ENCODE measurements at regions not wholly inside any gene's neighbourhood (a gene's known extent, or its start where the extent isn't known, plus 50 kb on each side); places are given as distances from the start of the nearest gene placed in this dataset.

DNA sequence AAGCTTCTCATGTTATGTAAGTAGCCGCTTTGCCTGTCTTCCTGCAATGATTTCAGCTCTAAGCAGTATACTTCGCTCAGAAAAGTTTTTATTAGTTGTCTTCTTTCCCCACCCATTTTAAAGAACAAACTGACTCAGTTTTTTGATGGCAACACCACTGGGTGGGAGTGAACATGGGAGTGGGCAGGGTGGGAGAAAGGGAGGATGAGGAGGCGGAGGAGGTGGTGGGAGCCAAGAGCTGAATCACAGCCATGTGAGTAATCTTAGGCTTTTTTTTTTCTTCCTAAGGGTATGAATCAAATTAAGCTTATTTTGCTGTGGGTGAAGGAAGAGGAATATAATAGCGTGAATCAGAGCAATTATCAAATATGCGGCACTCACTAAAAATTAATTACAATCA, 574.3 kb upstream of the DIPK2B start:
- no peak for DNase-seq (ENCODE audit: extremely low read depth in 1 of 11, low read depth in 9 of 11, low spot score in 4 of 11)

DNA sequence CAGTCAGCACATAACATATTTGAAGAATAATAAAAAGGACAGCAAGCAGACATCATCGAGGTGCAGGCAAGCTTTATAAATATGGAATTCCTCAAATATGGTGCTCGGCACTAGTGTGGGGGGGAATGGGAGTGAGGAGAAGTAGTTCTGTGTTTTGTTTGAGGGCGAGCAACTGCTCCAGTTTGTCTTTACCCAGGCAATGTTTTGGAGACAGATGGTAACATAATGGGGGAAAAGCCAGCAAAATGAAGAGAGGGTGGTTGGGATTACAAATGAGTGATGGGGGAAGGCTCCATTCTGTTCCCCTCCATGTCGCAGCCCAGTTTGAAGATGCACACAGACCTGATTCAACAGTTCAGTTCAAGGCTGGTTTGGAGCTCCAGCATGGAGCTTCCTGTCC, 572.9 kb upstream of the DIPK2B start:
- DNase-seq (ENCODE audit: extremely low read depth in 1 of 11, low read depth in 9 of 11, low spot score in 4 of 11) = no peak

DNA sequence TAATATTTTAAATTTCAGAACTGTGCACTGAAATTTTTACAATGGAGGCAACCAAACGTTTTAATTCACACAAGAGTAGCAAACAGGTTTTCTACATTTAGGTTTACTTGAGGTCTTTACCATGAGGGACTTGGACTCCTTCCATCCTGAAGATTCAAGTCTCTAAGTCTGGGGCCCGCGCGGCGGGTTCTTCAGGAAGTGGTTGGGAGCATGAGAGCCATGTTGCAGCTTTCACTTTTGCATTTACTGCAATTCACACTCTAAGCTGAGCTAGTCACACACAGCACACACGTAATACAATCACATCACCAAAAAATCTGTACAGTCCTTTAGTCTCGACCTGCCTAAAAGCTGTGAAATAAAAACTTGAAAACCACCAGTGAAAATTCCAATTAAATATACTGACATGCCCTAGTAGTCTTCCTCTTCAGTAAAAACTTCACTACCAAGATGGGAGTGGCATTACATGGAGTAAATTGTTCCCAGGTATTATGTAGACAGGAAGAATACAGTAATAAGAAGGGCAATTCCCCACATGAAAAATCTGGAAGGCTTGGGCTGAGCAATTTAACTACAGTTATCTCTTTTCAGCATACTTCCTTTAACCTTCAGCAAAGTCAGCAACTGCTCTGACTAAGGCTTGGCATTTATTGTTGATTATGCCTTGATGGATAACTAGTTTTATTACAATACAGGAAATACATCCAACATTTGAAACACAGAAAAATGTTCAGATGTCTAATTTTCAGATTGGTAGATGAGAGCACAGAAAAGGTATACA, 571.1 kb upstream of the DIPK2B start:
- no peak for DNase-seq (ENCODE audit: extremely low read depth in 1 of 11, low read depth in 9 of 11, low spot score in 4 of 11)

DNA sequence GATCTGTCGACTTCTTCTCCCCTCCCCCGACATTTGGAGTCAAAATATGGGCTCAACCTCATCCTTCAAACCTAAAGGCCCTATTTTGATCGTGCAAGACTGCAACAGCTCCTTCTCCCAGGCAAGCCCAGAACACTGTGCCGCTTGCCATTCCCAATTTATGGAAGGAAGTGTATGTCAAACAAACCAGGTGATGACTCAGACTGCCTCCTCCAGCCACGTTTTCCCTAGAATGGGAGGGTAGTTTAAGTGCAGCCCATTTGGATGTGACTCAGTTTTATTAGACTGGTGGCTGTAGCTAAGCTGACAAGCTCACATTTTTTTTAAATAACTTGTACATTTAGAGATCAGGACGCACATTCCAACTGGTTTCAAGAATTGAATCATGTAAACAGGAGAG, 570.4 kb upstream of the DIPK2B start:
- no peak for DNase-seq (ENCODE audit: extremely low read depth in 1 of 11, low read depth in 9 of 11, low spot score in 4 of 11)

DNA sequence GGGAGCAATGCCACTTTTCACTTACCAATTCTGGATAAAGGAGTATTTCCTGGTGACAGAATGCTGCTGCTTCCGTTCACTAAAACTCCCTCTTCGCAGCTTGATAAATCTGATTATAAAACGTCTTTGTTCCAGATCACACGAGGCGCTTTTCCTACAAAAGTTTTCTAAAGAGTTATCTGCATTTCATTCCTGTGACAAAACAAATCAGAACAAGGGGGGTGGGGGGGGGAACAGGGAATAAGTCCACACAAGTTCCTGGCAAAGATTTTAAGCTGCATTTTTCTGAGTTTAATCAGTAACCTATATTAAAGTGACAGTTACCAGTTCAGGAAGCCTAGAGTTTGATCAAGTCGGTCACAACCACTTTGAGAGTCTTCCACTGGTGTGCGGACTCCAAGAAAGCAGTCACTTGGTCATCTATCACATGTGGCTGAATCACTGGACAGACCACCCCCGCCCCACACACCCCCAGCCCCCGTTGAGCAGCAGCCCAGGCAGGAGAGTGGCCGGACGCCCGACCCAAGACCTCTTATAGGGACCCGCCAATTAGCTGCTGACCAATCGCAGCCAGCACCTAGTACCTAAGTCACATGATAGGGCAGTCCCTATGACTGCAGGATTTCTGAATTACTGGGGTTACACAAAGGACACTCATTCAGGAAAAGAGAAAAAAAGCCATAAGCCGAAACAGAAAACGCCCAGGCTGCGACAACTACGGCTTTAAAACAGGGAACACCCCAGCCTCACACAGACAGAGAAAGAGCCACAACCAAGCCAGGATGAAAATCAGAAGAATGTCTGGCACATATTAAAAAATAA, 569.3 kb upstream of the DIPK2B start:
- peak in 10 of 11 donors; percentile 46 to 85 (median 71) for DNase-seq (ENCODE audit: extremely low read depth in 1 of 11, low read depth in 9 of 11, low spot score in 4 of 11)

DNA sequence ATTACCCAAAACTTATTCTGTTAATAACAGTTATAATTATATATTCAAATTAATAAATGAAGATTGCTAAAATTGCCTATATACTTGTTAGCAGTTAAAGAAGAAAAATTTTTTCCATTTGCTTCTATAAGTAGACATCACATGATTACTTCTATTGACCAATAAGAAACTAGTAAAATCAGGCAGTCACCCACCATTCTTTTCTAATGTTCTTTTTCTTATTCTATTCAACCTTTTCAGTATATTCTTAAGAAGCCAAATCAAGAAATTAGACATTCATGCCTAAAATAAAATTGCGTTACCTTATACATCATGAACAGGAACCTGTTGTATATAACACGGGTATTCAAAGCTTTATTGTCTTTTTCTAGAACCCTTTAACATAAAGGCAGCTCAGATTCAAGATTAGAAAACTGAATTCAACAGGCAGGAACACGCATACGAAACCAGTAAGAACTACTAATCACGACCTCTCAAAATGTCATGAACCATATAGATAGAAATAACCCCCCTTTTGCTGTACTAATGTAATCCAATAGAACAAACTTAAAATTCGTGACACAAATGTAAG, 568.1 kb upstream of the DIPK2B start:
- DNase-seq (ENCODE audit: extremely low read depth in 1 of 11, low read depth in 9 of 11, low spot score in 4 of 11) = no peak

DNA sequence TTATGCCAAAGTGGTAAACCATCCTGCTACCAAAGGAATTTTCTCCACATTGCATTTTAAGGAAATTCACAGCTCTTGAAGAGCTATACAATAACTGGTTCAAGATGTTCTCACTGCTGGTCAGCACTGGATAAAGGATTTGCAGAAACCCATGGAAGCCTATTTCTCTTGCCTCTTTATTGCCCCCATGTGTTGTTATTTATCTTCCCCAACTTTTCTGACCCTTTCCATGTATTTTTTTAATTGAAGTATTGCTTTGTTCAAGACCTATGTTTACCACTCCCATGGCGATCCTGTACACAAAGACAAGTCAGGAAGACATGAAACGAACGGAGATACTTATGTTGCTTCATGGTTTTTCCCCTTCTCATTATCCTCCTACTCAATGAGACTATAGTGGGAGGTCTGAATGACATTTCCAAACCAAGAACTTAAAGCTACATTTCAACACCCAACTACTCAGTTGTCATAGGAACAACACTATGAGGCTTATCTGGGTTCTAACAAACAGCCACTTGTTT, 566.4 kb upstream of the DIPK2B start:
- DNase-seq (ENCODE audit: extremely low read depth in 1 of 11, low read depth in 9 of 11, low spot score in 4 of 11) = no peak

DNA sequence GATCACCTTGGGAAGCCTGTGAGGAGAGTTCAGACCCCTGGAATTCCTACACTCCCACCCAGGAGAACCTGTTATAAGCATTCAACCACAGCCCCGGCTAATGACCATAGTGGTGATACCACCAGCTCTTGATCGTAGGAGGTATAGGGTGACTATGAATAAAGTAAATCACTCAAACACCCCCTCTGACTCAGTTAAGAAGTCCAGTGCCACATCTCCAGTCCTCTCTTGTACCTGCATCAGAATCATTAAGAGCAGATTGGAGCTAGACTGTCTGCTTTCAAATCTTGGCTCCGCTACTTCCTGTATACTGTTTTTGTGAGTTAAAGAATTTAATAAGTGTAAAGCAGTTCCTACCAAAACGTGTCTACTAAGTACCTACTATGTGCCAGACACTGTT, 565.1 kb upstream of the DIPK2B start:
- no peak for DNase-seq (ENCODE audit: extremely low read depth in 1 of 11, low read depth in 9 of 11, low spot score in 4 of 11)

DNA sequence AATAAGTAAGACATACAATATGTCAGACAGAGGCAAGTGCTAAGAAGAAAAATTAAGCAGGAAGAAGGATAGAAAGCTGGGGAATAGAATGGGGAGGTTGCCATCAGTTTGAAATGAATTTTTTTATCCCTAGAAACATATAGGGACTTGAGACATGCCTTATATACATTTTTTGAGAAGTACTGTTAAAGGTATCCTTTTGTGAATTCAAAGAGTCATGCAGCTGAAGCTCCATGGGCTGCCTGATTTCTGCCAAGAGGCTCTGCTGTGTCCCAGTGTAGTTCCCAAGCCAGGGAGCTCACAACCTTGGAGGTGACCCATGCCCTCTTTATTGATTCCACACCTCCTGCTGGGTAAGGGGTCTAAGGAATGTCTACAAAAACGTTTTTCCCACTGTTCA, 564.6 kb upstream of the DIPK2B start:
- DNase-seq (ENCODE audit: extremely low read depth in 1 of 11, low read depth in 9 of 11, low spot score in 4 of 11) = no peak

DNA sequence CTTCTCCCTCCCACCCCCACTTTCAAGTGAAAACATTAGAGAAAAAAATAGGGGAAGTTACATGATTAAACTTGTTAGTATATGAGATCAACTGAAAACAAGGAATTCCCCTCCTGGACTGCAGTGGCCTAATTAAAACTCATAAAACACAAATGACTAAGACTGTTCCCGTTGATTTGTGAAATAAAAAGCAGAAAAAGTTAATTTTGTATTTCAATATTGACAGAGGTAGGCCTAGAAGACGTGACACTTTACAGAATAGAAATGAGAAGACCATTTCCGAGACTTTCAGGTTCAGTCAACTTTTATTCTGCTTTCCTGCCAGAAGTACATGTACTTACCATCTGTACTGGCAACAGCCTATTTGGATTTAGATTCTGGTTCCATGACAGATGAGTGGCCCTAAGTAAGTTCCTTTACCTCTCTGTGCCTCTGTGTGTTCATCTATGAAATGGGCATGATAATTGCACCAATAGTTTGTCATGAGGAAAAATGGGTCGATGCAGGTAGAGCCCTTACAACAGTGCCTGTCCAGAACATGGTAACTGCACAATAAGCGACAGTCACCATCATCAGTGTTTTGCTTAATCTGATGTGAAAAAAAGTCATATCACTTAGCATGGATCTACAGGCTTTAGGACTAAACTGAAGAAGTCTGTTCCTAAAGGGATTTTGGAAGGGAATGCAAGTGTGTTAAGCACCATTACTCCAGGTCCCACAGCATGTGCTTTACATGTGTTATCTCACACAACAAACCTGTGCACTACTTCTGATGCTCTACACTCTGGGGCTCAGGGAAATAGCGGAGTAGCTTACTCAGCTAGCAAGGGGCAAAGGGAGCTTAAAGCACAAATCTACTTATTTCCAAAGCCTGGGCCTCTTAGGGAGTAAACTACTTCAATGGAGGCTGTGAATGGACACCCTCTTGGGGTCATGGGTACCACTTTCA, 562.3 kb upstream of the DIPK2B start:
- DNase-seq (ENCODE audit: extremely low read depth in 1 of 11, low read depth in 9 of 11, low spot score in 4 of 11) = no peak

DNA sequence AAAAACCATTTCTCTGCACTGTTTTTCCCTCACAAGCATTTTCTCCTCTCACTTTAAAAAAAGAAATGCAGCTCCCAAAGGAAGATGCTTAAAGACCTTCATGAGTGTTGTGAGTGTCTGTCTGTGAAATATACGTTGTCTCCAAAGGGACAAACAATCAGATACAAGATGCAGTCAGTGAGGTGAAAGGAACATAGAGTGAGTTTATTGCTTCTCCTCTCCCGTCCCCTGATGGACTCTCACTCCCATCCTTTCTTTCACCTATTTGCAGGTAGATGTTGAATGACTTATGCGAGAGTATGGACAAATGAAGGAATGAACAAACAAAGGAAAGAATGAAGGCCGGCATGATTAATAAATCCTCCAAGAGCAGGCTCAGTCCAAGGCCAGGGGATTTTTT, 561.2 kb upstream of the DIPK2B start:
- DNase-seq (ENCODE audit: extremely low read depth in 1 of 11, low read depth in 9 of 11, low spot score in 4 of 11) = no peak

DNA sequence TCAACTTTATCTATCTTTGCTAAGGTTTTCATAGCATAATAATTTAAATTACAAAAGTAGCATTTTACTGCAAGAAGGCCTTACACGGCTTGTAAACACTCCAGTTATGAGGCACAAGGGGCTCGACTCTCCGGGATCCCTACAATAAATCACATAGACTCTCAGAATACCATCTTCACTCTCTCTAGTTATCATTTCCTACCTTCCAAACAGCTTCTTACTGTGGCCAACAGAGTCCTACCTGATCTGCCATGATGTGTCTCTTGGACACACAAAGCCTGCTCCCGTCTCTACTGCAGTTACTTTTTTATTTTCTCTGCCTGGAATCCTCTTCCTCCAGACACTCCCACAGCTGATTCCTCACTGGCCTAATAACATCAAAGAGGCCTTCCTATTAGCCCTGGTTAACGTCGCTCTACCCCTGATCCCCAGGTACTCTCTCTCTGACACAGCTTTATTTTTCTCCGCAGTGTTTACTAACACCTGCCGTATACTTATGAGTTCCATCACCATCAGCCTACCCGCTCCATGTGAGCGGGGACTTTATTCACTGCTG, 559.6 kb upstream of the DIPK2B start:
- no peak for DNase-seq (ENCODE audit: extremely low read depth in 1 of 11, low read depth in 9 of 11, low spot score in 4 of 11)

DNA sequence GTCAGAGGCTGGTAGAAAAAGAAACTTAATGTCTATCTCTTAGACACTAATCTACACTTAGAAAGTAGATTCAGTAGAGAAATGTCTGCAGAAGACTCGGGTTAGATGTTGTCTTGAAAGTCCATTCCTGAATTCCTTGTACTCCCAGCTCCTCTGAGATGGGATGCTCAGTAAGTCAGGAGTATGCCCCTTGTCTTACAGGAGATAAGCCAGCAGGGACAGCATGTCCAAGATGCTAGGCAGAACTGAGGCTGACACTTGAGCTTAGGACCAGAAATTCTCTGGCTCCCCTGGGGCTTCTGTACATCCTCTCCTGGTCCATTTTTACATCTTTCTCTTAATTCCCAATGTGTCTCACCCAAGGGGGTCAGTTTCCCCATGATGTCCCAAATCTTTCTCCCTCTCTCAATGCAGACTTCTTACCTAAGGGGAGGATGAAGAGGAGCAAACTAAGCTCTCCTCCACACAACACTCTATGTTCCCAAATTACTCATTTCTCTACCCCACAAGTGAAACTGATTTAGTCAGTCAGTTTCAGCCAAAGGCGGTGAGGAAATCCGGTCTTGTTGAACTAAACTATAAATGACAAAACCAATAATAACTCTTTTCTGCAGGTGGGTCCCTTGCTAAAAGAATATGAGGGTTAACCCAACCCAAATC, 558.2 kb upstream of the DIPK2B start:
- DNase-seq (ENCODE audit: extremely low read depth in 1 of 11, low read depth in 9 of 11, low spot score in 4 of 11) = no peak

DNA sequence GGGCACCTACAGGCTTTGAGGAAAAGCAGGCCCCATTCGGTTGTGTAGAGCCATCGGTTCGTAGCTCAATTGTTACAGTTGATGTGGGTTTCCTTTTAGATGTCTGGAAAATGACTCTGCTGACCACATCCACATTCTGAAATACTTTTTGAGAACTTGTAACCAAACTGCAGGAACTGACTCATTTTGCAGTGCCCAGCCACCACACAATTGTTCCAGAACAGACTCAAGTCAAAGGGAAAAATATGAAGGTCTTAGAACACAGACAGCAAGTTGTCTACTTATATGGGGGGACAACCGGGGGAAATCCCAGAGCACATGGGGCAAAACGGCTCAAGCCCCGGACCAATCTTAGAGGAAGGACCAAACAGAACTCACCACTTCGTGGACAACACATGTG, 557.6 kb upstream of the DIPK2B start:
- no peak for DNase-seq (ENCODE audit: extremely low read depth in 1 of 11, low read depth in 9 of 11, low spot score in 4 of 11)

DNA sequence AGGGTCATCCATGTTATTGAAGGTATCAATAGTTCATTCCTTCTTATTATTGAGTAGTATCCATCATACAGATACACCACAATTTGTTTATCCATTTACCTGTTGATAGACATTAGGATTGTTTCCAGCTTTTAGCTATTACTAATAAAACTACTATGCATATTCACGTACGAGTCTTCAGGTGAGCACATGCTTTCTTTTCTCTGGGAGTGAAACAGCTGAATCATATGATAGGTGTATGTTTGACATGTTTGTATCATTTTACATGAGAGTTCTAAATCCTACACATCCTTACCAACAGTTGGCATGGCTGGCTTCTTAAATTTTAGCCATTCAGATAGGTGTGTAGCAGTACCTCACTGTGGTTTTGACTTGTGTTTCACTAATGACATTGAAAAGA, 556.6 kb upstream of the DIPK2B start:
- DNase-seq (ENCODE audit: extremely low read depth in 1 of 11, low read depth in 9 of 11, low spot score in 4 of 11) = no peak

DNA sequence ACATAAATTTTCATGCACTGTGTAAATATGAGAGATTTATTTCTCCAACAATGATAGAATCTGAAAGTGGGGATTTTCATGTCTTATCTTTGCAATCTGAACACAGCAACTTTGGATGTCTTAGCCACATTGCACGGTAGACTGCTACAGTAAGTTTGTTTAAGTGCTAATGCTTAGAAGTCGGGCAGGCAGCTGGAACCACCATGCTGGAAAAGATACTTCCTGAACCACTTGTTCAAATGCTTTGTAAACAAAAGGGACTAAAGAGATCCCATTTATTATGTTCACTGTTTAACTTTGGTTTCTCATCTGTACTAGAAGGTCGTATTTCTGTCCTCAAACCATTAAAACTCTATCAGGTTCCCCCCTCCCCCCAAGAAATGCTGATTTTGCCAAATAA, 555.9 kb upstream of the DIPK2B start:
- DNase-seq (ENCODE audit: extremely low read depth in 1 of 11, low read depth in 9 of 11, low spot score in 4 of 11) = peak in 2 of 11 donors; percentile 33 to 45

DNA sequence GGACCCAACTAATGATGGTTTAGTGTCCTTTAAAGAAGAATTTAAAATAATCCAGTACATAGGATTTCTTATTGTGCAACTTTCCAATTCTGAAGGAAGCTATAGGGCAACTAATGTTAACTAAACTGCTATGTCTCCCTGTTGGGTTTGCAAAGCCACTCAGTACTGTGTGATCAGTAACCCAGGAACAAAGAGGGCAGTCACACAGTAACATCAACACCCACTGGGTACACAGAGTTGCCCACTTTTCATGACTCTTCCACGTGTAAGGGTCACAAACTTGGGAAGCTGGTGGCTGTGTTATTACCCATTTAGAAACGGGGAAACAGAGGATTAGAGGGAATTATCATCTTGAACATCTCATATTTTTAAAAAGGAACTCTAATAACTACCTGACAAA, 555.0 kb upstream of the DIPK2B start:
- no peak for DNase-seq (ENCODE audit: extremely low read depth in 1 of 11, low read depth in 9 of 11, low spot score in 4 of 11)

DNA sequence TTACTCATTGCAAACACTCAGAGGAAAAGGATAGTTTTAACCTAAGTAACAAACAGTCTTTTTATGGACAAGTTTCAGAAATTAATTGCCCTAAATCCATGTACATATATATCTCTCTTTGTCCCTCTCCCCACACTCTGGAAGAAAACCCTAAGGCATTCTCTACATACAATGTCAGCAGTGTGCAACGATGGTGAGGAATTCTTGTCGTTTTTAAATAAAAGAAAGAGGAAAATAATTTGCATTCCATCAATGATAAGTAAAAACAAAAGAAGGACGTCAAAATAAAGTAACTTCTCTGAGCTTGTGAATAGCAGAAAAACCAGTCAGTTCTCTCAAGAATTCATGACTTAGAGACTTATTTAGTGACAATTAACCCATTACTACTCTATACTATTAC, 550.5 kb upstream of the DIPK2B start:
- no peak for DNase-seq (ENCODE audit: extremely low read depth in 1 of 11, low read depth in 9 of 11, low spot score in 4 of 11)
